ENCODE measurements at regions not wholly inside any gene's neighbourhood (a gene's known extent, or its start where the extent isn't known, plus 50 kb on each side); places are given as distances from the start of the nearest gene placed in this dataset.

- DNase-seq (ENCODE audit: low spot score) = no peak
These were observed 530.2 kb upstream of the FZD8 start for GRCh38 chr10:36171953-36172940.

GRCh38 chr10:36171556-36171952, 529.5 kb upstream of the FZD8 start:
- DNase-seq (ENCODE audit: low spot score) = no peak

GRCh38 chr10:36170943-36171501, 528.9 kb upstream of the FZD8 start:
- DNase-seq (ENCODE audit: low spot score) = no peak

- DNase-seq (ENCODE audit: low spot score) = no peak
These were observed 528.1 kb upstream of the FZD8 start for GRCh38 chr10:36170142-36170719.

- no peak for DNase-seq (ENCODE audit: low spot score)
These were observed 526.7 kb upstream of the FZD8 start for GRCh38 chr10:36168777-36169176.

- DNase-seq (ENCODE audit: low spot score) = no peak
These were observed 522.7 kb upstream of the FZD8 start for GRCh38 chr10:36164556-36165504.

- DNase-seq (ENCODE audit: low spot score) = no peak
These were observed 521.7 kb upstream of the FZD8 start for GRCh38 chr10:36163827-36164226.

GRCh38 chr10:36157486-36157885, 515.4 kb upstream of the FZD8 start:
- no peak for DNase-seq (ENCODE audit: low spot score)

GRCh38 chr10:36148207-36148606, 506.1 kb upstream of the FZD8 start:
- no peak for DNase-seq (ENCODE audit: low spot score)

- DNase-seq (ENCODE audit: low spot score) = no peak
These were observed 505.4 kb upstream of the FZD8 start for GRCh38 chr10:36147529-36147928.

- no peak for DNase-seq (ENCODE audit: low spot score)
These were observed 499.9 kb upstream of the FZD8 start for GRCh38 chr10:36141856-36142560.

GRCh38 chr10:36129051-36129450, 487.0 kb upstream of the FZD8 start:
- DNase-seq (ENCODE audit: low spot score) = no peak

GRCh38 chr10:36126076-36126475, 484.0 kb upstream of the FZD8 start:
- no peak for DNase-seq (ENCODE audit: low spot score)

GRCh38 chr10:36119455-36119854, 477.4 kb upstream of the FZD8 start:
- DNase-seq (ENCODE audit: low spot score) = no peak

GRCh38 chr10:36118314-36118713, 476.2 kb upstream of the FZD8 start:
- no peak for DNase-seq (ENCODE audit: low spot score)

GRCh38 chr10:36117890-36118289, 475.8 kb upstream of the FZD8 start:
- no peak for DNase-seq (ENCODE audit: low spot score)

- no peak for DNase-seq (ENCODE audit: low spot score)
These were observed 475.1 kb upstream of the FZD8 start for GRCh38 chr10:36117231-36117630.

GRCh38 chr10:36116731-36117130, 474.6 kb upstream of the FZD8 start:
- no peak for DNase-seq (ENCODE audit: low spot score)

GRCh38 chr10:36116040-36116439, 473.9 kb upstream of the FZD8 start:
- DNase-seq (ENCODE audit: low spot score) = no peak

- no peak for DNase-seq (ENCODE audit: low spot score)
These were observed 473.3 kb upstream of the FZD8 start for GRCh38 chr10:36115364-36115763.

GRCh38 chr10:36114913-36115312, 472.8 kb upstream of the FZD8 start:
- DNase-seq (ENCODE audit: low spot score) = no peak

Data from ecto neural progenitor cell (in vitro differentiated cells).